GM21528 (cell line): ENCODE measurements at regions not wholly inside any gene's neighbourhood (a gene's known extent, or its start where the extent isn't known, plus 50 kb on each side); places are given as distances from the start of the nearest gene placed in this dataset.
"Not testable (repeated sequence)": the region's sequence is repeated elsewhere in the genome, so short reads cannot be mapped to it uniquely, and the experiment has no call there.

Experiments
- ATAC-seq: cut with Tn5 transposase; IDR thresholded peaks from one replicate; pipeline ENCODE4 v1.9.1; 2021; ENCODE audit warnings: mild to moderate bottlenecking, moderate library complexity; ENCODE audit not compliant: unreplicated experiment, low FRiP score

DNA sequence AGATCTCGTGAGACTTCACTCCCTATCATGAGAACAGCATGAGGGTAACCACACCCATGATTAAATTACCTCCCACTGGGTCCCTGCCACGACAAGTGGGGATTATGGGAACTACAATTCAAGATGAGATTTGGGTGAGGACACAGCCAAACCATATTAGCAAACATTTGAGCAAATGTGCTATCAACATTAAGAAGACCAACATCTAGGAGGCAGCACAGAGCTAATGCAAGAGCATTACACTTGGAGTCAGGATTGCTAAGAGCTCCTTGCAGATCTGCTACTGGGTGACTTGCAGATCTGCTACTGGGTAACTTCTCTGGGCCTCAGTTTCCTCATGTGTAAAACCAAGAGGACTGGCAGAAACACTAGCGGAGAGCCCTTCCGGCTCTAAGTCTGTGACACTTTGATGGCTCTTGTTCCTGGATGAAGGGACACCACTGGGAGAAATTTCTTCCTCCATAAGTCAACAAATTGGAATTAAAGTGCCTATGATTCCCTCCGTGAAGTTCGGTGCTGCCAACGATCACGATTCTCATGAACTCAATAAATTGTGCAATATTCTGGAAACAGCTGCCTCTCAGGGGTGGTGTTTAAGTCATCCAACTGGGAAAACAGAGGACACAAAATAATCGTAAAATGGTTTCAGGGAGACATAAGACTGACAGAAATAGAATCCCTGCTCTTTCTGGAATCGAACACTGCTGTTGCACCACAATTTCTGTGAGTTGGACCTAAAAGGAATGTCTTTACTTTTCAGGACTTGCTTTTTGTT is 115.8 kb upstream of the ITGB1 start:
- ATAC-seq, result no peak

DNA sequence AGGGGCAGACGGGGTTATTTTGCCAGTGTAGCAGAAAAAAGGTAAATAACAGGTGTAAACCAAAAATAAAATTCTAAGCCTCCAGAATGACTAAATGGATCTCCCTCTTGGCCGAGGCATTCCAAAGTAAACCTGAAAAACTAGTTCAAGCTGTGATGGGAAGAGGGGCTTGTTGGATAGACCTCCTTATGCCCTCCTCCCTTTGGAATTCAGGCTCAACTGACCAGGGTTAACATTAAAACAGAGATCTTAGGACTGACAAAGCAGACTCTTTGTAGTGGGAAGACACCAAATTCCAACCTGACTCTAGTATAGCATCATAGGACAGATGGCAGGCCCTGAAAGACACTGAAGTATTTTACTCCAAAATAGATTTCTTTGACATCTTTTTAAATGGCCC is 113.8 kb upstream of the ITGB1 start:
- ATAC-seq, result no peak

DNA sequence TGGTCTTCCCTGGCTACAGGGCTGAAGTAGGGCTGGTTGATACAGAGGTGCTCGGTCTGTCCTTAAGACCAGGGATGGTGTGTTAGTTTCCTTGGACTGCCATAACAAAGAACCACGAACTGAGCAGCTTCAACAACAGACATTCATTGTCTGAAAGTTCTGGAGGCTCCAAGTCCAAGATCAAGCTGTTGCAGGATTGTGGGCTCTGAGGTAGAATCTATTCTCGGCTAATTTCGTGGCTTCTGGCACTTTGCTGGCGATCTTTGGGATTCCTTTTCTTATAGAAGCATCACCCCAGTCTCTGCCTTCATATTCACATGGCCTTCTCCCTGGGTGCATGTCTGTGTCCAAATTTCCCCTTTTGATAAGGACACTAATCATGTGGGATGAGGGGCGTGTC is 112.1 kb upstream of the ITGB1 start:
- ATAC-seq, result no peak

DNA sequence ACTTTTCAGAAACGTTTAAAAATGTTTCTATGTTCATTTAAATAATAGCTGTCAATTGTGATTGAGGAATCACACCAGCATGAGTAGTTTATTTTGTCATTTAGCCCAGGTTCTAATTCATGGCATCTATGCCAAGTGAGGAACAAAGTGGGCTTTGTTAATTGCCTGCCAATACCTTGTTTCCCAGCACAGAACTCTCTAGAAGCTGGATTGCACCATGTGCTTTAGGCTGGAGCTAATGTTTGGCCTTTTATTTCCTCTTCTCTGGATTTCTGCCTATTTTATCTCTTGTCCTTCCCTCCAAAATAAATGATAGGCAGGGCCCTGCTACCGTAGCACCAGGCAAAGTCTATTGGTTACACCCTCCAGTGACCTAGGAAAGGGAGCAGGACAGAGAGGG is 109.9 kb upstream of the ITGB1 start:
- no peak for ATAC-seq

GRCh38 chr10:33067481-33067880 is 109.5 kb upstream of the ITGB1 start:
- no peak for ATAC-seq

DNA sequence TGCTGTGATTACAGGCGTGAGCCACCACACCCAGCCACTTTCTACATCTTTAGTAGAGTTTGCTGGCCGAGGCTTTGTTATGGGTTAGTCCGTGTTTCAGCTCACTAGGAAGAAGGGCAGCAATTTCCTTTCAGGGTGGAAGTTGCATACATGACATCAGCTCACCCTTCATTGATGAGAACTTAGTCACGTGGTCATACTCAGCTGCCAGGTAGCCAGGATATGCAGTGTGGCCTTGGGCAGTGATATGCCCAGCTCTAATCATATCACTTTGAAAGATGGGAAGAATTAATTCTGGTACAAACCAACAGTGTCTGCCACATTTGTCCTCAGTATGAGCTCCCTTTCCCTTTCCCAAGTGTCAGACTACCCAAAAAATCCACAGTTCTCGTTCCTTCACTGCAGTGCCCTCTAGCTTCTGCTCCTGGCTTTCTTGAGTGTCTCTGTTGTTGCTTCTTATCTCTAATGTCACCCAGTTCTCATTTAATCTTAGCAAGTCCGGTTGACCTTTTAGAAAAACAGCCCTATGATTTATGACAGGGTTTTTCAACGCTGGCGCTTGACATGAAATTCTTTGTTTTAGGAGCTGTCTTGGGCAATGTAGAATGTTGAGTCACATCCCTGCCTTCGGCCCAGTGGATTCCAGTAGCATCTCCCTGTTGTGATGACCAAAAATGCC is 108.7 kb upstream of the ITGB1 start:
- ATAC-seq, result no peak

- no peak for ATAC-seq
These were observed 107.1 kb upstream of the ITGB1 start for GRCh38 chr10:33065111-33065510.

DNA sequence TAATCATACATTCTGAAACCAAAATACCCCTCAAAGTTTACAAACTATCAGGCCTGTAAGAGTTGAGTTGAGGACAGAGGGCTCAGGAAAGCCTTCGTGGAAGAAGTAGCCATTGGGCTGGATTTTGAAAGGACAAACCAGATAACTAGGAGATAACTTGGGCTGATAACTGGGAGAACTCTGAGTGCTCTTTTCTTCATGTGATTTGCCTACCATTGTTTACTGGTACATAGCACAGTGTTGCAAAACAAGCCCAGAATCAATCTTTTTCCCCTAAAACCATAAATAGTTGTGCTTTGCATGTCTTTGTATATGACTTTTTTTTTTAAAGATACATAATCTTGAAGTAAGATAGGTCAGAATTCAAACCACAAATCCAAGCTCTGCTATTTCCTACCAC is 106.7 kb upstream of the ITGB1 start:
- no peak for ATAC-seq

- ATAC-seq, result no peak
These were observed 99.6 kb upstream of the ITGB1 start for GRCh38 chr10:33057620-33058019.

DNA sequence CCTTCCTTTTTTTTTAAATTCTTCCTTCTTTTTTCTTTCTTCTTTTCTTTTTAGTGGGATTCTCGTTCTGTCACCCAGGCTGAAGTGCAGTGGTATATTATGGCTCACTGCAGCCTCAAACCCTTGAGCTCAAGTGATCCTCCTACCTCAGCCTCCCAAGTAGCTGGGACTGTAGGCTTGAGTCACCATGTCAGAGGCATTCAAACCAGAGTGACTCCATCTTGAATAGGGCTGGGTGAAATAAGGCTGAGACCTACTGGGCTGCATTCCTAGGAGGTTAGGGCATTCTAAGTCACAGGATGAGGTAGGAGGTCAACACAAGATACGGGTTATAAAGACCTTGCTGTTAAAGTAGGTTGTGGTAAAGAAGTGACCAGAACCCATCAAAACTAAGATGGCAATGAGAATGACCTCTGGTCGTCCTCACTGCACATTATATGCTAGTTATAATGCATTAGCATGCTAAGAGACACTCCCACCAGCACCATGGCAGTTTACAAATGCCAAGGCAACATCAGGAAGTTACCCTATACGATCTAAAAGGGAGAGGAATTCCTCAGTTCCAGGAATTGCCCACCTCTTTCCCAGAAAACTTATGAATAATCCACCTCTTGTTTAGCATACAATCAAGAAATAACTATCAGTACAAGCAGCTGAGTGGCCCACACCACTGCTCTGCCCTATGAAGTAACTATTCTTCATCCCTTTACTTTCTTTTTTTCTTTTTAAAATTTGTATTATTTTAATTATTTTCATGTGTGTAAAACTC is 99.0 kb upstream of the ITGB1 start:
- ATAC-seq, result no peak

DNA sequence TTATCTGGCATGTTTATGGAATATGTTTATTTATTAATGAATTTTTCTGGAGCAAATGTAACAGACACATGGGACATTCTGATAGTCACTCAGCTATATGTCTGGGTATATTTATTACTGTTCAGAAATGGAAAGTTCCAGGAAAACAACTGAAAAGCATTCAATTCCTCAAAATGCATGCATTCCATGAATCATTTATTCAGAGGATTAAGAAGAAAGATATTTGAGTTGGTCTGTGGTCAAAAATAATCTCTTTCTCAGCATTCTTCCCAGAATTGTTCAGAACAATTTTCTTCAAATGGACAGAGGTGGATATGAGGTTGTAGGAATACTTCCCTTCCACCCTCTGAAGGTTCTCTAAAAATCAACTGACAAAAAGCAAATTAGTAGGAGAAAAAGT is 97.6 kb upstream of the ITGB1 start:
- no peak for ATAC-seq

DNA sequence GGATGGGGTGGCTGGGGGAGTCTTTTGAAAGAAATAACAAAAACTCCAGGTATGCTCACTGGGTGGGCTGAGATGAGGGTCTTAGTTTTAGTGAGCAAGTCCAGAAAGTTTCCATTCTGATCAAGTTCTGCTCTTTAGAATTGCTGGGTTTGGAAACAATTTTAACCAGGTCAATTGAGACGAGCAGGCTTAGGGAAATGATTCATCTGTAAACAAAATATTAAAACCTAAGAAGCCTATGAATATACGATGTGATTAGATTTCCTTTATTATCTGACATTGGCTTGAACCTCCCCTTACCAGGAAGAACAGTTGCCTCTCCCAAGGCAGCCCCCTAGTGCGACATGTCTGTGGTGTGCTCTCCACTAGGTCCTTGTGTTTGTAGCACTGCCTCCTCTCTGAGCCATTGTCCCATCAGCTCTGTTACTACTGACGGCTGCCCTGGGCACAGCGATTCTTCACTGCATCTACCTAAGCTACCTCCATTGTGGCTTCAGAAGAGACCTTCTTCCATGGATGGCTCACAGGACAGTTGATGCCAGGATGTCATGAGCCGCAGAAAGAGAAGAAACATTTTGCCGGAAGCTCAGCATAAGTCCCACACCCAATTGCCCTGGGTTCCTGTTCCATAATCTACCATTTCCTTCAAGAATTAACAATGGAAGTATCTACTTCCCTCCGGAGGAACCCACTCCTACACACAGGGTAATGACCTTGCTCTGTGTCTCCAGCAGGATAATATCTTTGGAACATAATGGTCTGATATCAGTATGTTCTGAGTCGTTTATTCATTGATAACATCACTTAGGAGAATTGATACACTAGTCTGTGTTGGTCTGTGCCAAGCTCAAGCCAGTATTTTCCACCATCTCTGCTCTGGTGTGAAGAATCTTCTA is 95.1 kb upstream of the ITGB1 start:
- no peak for ATAC-seq

DNA sequence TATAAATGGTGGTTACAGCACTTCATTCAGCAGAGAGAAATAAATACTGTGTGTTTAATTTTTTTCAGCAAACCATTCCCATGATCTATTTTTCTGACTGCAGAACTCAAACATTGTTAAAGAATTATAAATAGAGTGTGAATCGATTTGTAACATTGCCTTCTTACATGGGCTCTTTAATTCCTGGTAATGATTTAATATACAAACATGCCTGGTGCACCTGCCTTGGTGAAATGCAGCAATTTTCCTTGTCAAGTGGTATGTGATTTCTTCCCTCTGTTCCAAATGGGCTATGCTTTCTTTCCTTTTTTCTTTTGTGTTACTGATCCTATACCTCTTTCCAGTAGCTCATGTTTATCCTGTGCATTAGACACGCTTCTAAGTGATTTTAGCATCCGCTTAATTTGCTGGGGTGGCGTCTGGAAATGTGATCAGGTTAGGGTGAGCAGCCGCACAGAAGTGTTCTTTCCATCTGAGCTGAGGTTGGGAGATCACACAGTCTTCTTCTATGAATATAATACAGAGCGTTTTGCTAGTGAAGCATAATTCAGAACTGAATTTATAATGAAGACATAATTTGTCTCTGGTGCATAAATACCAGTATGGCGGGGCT is 94.3 kb upstream of the ITGB1 start:
- no peak for ATAC-seq

GRCh38 chr10:33049963-33050920 is 92.2 kb upstream of the ITGB1 start:
- not testable (repeated sequence) for ATAC-seq

- ATAC-seq, result no peak
These were observed 90.2 kb upstream of the ITGB1 start for GRCh38 chr10:33048223-33048622.

DNA sequence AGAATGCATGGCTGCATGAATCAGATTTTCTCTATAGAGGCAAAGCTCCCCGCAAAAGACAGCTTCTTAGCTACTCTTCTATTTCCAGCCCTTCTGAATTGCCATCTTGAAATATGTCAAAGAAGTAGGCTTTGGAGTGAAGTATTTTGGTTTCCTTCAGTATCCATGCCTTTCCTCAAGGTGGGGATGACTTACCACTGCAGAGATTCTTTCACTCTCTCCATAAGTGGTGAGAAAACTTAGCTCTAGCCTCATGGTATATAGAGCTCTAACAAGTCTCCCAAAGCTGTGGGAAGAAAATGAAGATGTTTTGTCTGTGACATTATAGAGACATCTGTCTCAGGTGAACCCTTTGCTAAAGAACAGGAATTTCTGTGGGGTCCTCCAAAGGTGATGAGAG is 89.6 kb upstream of the ITGB1 start:
- ATAC-seq, result no peak

GRCh38 chr10:33046792-33047191 is 88.8 kb upstream of the ITGB1 start:
- ATAC-seq, result no peak

DNA sequence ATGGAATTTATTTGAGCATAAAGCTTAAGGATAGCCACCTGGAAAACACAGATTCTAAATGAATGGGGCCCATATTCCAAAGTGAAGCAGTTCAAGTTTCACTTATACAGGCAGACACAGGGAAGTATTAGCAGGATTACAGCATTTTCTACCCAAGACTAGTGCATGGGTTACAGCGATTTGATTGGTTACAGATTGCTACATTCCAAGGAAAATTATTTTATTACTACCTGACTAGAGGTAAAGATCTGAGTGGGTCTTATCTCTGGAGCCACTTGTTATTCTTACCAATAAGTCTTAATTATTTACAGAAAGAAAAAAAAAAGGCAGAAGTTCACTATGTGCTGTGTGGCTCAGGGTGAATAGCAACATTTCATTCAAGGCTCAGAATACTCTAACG is 87.4 kb upstream of the ITGB1 start:
- ATAC-seq, result no peak

DNA sequence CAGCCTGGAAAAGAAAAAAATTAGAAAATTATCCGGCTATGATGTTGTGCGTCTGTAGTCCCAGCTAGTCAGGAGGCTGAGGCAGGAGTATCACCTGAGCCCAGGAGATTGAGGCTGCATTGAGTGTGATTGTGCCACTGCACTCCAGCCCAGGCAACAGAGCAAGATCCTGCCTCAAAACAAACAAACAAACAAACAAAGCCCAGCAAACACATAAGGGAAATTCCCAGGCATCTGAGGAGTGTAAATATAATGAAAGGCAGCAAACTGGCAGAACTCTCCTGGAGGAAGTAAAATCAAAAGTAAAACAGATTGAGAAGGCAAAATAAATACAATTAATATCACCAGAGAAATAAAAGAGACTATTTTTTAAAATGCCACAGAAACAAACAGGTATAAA is 84.5 kb upstream of the ITGB1 start:
- no peak for ATAC-seq
